ENCODE measurements at regions not wholly inside any gene's neighbourhood (a gene's known extent, or its start where the extent isn't known, plus 50 kb on each side); places are given as distances from the start of the nearest gene placed in this dataset.

DNA sequence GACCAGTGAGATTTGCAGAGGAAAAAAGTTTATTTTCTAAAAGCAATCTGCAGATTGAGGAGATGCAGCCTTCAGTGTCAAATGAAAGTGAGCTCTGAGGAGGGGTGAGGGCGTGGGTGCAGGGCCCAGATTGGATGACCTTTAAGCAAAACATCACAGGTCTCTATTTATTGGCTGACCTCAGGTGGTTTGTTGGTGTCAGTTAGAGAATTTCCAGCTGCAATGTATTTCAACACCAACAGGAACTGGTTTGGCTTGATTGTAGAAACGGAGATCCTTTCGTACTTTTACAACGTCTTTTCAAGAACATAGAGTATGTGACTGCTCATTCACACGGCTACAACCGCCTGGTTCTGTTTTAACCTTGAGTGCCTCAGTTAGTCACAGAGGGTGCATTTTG lies 1069.1 kb downstream of the EFNA5 start:
- no peak for TF ChIP-seq CTCF (IDR thresholded peaks at IDR 0.05)
- TF ChIP-seq POLR2A (IDR thresholded peaks at IDR 0.05) = no peak

Measured in right lobe of liver (tissue), 4 donors.